HG03196 (cell line): ENCODE measurements at regions not wholly inside any gene's neighbourhood (a gene's known extent, or its start where the extent isn't known, plus 50 kb on each side); places are given as distances from the start of the nearest gene placed in this dataset.

ENCODE experiments used
- ATAC-seq: cut with Tn5 transposase; IDR thresholded peaks from one replicate; pipeline ENCODE4 v1.9.1; 2021; ENCODE audit not compliant: unreplicated experiment

DNA sequence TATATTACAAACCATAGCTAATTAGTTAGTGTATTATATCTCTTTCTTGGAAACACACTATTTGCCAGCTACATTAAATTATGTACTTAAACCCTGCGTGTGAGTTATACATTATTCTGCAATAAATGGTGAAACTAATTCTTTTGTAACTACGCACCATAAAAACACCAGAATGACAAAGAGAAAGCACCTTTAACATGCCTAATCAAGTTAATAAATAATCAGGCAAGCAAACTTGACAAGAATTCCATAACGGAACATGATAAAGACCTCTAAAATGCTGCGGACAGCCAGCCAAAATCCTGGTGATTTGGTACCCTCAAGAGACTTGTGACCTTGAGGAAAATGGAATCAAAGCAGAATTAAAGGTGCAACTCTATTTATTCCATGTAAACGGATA is 375.3 kb upstream of the KITLG start:
- ATAC-seq: no peak

DNA sequence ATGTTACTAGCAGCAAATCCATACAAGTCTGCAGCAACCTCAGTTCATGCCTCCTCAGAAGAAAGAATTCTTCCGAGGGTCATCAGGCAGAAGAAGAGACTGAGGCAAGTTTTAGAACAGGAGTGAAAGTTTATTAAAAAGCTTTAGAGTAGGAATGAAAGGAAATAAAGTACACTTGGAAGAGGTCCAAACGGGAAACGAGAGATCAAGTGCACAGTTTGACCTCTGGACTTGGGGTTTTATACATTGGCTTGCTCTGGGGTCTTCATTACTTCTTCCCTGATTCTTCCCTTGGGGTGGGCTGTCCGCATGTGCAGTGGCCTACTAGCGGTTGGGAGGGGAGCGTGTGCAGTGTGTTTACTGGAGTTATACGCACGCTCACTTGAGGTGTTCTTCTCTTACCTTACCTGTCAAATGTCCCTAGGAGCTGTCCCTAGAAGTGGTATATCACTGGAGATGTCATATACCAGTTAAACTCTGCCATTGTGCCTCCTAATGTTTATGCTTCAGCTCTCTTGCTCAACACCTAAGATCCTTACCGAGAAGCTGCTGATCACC is 372.8 kb upstream of the KITLG start:
- no peak for ATAC-seq

DNA sequence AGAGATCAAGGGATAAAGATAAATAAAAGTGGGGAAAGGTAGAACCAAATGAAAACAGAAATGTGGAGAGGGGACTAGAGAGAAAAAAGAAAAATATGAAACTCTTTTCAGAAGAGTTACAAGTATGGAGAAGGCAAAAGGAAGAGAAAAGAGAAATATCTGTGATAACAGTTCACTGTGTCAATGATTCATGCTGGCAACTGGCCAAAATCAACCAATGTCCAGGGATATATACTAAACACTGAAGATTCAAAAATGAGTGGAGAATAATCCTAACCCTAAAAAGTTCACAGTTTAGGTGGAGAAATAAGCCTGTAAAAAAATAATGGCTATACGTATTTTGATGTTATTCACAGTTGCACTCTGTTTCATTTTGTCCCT is 372.3 kb upstream of the KITLG start:
- no peak for ATAC-seq

DNA sequence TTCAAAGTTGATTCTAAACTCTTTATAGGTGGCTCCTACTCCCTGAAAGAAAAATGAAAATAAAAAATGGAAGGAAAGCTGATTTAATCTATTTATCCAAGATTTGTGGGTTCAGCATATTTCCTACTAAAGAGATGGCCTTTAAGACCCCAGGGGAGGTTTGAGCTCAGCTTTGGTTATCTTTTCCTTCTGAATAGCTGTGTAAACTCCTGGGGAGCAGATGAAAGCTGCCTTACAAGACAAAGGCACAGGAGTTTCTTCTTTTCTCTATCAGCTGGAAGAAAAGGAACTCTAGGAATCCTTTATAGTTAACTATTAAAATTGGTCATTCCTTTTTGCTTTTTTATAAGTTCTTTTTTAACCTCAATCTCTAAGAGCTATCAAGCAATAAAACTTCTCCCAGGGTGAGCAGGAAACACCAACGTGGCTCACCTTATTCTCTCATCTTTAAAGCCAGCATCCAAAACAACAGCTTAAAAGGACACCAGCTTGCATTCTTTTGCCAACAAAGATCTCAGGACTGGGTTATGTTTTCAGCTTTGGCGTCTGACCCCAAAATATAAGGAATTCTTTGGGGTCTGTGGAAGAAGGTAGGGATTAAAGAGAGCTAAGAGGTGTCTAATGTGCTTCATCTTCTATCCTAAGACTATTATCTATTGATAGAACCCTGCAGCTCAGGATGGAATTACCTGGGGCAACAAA is 371.7 kb upstream of the KITLG start:
- no peak for ATAC-seq

DNA sequence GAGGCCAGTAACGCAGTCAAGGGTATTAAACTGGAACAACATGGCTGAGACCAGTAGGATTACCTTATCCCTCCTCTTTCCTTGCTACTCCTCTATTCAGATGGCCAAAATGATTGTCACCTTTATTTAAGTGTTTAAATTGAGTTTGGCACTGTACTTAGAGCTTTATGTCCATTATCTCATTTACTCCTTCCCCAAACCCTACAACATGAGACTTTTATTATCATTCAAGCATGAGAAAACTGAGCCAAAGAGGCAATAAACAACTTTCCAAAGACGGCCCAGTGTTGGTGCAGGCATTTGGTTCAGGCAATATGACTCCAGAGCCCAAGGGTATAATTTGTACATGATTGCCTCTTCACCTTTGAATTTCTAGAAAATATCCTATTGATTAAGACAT is 370.9 kb upstream of the KITLG start:
- ATAC-seq: no peak

DNA sequence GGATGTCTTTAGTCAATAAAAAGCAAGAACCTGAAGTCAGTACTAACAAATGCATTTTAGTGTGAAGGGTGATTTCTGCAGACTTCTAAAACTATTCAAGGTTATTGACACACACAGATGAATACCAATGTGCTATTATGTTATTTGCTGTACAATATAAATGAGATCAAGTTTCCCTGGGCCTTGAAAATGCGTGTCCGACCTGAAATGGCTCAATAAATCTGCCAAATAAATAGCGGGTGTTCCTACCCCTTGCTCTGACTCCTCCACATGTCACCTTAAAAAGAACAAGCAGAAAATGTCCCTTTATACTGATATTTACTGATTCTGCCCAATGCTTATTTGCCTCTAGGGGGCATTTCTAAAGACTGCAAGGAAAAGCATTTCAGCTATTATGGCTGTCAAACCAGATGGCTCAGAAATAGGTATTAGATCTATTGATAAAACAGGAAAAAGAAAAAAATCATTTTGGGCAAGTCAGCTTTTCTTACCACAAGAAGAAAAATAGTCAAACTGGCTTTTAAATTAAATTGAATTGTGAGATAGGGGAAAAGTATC is 367.3 kb upstream of the KITLG start:
- no peak for ATAC-seq

DNA sequence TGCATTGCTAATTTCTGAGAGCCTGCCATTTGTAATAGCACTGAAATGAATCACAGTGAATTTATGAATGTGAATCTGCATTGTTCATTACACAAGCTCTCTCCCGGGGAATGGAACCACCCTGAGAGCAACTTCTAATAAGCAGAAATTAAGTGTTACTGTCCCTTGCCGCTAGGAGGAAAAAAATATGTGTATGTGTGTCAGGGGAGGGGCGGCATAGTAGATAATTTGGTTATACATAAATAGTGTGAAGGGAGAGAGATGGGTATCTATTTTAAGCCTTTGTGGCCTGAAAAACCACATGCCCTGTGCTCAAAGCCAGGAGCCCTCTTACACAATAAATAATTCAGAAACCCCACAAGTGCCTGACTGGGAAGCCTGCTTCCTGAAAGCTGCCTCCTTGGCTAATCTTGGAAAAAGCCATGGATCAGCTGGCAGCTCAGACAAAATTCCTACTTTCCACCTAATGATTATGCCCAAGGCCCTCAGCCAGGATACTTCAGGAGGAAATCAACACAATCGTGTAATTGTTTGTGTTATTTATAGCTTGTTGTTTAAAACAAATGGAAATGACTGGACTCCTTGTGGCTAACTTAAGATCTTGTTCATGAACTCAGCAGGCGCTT is 366.2 kb upstream of the KITLG start:
- peak; percentile 67 for ATAC-seq

DNA sequence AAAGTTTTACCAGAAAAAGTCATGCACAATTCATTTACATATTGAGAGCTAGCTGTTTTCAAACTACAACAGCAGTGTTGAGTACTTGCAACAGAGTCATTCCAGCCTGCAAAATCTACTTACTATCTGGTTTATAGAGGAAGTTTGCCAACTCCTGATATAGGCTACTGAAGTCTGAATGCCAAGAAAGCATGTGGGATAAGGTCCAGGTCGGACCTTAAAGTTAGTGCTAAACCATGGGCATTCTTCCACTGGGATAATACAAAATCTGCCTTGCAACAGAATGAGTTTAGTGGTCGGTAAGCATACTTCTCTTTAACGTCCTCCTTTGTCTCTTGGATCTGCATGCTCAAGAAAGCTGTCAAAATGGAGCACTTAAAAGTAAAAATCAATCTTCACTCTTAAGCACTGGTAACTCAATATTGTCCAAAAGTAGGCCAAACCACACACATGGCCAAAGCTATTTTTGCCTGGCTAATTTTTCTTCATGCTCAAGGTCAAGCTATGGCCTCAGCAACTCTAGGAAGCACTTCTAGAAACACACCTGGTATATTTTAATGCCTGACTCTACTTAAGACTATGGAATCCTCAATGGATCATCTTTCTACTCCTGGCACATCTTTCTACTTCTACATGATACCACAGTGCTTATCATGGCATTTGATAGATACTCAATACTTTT is 364.9 kb upstream of the KITLG start:
- no peak for ATAC-seq

DNA sequence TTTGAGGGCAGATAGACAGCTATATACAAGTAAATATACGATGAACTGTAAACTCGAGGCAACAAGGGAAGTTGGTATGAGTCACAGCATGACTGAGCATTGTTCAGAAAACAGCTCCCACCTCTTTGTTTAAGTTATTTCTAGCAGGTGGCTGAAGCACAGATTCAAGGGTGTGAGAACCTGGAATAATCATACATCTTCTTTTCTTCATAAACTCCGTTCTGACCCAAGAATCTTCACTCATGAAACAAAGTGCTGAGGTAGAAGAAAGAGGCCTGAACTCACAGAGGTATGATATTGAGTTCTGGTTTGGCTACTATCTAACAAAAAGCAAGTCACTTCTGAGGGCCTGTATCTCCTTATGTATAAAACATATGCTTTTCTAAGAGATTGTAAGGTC is 364.1 kb upstream of the KITLG start:
- no peak for ATAC-seq

DNA sequence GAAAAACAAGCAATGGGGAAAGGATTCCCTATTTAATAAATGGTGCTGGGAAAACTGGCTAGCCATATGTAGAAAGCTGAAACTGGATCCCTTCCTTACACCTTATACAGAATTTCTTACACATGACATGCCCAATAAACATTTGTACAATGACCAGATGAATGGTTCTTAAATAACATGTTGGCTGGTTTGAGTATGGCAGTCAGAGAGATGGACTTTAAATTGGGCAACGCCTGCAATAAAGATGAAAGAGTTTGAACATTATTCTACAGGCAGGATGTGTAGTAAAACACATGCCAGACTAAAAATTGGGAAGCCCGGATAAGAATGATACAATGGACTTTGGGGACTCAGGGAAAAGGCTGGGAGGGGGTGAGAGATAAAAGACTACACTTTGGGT is 360.6 kb upstream of the KITLG start:
- ATAC-seq: no peak

DNA sequence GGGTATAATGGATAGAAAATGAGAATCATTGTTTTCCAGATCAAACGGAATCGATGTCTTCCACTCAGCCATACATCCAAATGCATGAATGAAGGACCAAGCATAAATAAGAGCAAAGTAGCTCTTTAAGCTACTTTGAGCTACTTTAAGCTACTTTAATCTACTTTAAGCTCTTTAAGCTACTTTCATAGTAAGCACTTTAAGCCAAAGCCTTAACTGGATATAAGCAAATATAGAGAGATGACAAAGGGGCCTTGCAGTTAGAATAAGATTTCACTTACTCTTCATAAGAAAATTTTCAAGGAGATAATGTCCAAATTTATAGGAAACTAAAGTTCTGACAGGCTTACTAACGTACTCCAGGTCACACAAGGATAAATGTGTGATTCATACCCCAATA is 355.6 kb upstream of the KITLG start:
- ATAC-seq: no peak

DNA sequence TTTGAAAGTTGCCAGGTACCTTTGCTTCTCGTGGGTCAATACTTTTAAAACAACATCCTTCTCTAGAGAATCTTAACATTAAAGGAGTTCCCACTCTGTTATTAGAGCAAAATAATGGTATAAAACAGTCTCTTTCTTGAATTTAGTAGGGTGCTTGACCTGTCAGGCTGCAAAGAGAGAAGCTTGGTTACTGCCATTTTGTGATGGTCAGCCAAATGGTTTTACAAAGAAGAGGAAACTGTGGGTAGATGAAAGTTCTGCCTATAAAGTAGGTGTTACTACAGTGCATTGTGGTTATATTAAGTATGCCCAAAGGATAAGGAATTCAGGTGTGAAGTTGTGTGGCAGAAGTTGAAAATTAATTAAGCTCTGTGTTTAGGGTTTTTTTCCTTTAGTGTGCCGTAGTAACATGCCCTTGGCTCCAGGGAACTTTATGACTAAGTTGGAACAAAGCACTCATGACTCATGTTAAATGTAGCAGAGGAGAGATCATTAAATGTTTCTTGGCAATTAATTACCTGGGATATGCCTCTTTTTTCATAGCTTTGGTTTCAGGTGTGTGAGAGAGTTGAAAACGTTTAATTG is 354.0 kb upstream of the KITLG start:
- ATAC-seq: no peak

DNA sequence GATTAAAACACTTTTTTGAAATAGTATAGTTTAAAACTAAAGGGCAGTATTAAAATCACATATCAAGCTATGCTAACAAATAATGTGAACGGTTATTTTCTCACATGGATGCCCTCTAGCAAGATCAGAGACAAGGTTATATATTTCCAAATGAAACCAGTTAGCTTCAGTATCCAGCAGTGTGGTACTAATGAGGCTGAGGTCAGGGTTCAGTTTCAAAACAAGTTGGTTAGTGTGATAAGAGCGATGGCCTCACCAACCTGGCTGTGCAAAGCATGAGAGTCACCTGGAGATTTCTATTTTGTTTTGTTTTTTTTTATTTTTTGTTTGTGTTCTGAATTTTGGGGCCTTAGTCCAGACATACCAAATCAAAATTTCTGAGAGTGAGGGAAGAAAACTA is 352.2 kb upstream of the KITLG start:
- ATAC-seq: no peak

DNA sequence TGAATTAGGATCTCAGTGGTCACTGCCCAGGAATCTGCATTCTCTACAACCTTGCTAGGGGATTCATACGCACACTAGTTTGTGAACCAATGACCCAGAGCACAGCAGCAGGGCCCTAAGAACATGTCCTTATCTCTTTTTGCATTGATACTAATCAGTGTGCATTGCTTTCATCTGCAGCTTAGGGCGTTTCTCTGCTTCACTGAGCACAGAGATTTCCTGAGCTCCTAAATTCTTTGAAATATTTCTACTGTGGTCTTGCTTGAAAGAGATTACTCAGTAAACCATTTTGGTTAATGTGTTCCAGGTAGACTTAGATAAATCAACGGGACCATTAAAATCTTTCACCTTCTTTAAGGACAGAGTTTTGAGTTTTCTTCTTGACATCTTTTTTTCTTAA is 351.3 kb upstream of the KITLG start:
- no peak for ATAC-seq

DNA sequence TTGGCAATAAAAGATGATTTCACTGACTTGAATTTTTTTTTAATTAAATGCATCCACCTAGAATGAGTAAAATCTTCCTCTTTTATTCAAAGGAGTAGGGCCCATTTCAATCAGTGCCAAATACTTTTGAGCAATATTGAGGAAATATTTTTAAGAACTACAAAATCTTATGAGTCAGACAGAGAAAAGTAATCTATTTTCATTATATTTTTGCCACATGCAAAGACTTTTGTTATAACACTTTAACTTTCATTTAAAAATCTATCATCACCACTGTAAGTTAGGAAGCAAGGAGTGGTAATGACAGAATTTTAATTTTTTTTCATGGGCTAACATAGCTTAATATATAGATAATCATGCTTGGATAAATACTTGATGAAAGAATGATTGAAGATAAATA is 345.2 kb upstream of the KITLG start:
- ATAC-seq: no peak

DNA sequence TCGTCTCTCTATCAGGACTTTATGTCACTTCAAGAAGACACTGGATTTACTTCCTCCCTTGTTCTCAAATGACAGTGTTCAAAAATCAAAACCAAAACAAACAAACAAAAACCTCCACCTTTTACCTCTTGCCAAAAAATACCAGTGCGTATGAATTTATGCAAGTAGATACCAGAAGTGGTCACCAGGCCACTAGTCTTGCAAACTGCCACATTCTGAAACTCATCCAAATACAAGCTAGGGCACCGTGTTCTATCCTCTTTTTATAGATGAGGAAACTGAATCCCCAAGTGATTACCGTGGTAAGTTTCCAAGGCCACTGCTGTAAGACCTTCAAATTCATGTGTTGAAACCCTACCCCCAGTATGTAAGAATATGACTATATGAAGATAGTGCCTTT is 343.9 kb upstream of the KITLG start:
- ATAC-seq: no peak

DNA sequence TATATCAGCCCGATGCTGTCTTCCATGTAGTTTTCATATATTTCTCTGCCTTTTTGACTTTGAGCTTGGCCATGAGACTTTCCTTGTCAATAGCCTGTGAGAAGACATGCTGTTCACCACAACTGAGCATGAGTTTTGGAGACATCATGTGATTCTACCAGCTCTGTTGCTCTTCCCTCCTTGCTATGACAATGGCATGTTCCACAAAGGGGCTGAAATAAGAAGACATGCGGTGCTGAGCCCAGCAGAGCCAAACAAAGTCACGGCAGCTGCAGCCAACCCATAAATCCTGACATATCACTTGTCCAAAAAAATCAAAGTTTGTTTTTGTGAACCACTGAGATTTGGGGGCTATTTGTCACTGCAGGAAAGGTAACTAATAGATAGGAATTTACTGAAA is 343.4 kb upstream of the KITLG start:
- no peak for ATAC-seq

DNA sequence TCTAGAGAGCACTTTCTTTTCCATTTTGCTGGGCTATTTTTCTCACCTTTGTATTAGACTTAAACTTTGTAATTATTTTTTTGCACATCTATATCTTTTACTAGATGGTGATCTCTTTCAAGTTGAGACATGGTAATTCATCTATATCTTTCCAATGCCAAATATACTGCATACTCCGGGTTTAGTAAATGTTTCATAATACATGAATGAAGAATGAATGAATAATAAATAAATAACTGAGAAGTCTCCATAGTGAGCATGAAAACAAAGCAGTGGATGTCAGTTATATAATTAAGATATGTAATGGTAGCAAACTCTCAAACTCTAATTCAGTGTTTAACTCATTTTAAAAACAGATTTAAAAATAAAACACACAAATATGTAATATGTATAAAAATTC is 342.5 kb upstream of the KITLG start:
- no peak for ATAC-seq

DNA sequence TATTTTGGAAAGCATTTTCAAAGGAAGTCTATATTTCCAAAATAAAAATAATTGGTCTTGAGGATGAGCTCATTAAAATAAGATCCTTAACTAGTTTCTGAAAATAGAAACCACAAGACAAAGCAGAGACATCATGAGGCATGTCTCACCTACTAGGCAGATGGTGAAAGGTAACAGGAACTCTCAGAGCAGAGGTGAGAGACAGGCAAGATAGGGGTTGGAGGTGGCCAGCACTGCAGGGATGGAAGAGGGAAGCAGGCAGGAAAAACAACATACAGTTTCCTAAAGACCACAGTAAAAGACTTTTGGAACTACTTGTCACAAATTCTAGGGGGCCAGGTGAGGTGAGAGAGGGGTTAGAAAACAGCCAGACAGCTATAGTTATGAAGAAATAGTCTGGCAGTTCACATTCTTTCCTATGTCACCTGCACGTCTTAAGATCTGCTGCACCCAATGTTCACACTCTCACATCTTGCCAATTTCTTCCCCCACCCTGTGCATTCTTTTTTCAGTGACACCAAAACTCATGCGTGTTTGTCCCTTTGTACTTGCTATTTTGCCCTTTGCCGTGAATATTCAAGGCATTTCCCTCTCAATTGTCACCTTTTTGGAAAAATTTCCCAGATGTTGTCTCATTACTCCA is 341.7 kb upstream of the KITLG start:
- ATAC-seq: no peak

DNA sequence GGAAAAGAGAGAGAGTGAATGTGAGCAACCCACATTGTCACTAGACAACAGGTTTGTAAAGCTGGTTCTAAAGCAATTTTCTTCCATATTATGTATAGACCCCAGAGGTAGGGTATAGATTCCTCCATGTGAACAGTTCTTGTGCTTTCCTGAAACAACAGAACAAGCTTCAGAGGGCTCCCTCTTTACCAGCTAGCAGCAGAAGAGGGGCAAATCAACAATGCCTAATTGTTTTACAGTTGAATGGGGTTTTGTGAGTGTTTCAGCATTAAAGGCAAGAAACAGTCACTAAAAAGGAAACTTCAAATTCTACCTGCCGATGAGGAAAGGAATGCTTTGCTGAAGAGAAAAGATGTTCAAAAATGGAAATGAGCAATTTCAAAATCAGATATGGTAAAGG is 341.2 kb upstream of the KITLG start:
- ATAC-seq: no peak

DNA sequence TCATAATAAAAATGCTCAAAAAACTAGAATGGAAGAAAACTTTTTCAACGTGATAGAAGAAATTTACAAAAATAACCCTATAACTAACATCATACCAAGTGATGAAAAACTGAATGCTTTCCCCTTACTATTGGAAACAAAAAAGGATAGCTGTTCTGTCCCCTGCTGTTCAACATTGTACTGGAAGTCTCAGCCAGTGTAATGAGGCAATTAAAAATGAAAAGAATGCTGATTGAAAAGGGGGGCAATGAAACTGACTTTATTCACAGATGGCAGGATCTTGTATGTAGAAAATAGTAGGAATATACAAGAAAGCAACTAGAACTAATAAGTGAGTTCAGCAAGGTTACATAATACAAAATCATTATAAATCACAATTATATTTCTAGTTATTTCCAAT is 337.9 kb upstream of the KITLG start:
- ATAC-seq: no peak
